ENCODE measurements at regions not wholly inside any gene's neighbourhood (a gene's known extent, or its start where the extent isn't known, plus 50 kb on each side); places are given as distances from the start of the nearest gene placed in this dataset.

DNA sequence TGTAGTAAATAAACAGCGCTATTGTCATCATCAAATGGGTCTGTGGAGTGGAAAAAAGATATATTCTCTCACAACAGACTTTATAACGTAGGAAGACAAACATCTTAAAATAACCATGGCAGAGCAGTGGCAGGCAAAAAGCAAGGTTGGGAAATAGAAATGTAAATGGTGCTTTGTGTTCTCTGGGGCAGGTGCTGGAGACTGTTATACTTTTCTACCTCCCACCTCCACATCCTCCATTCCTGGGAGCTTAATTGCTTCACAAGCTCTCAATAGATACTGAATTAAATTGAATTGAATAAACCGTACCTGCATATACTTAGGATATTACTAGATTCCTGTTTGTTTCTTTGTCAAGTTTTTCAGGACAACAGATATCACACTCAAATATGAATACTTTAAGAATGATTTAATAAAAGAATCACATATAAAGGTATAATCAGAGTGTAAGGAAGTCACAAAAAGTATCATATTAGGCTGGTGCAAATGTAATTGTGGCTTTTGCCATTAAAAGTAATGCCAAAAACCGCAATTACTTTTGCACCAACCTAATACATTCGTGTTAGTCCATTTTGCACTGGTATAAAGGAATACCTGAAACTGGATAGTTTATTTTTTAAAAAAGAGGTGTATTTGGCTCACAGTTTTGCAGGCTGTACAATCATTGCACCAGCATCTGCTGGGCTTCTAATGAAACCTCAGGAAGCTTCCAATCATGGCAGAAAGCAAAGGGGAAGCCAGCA, 367.3 kb downstream of the GRIA2 start:
- Histone ChIP-seq H3K9me3 (peaks cover 0 to 3% (median 0%) of the 10 kb centered on the region in 12 donors), H3K36me3 (no peaks in the 10 kb centered on the region), H3K27ac (no peak overlapping the region), H3K27me3 (no peaks in the 10 kb centered on the region), H3K4me3 (no peak overlapping the region), H3K4me1 (no peaks in the 10 kb centered on the region)
- no peak for TF ChIP-seq POLR2A (IDR thresholded peaks at IDR 0.05)
- TF ChIP-seq, protein P1, sequence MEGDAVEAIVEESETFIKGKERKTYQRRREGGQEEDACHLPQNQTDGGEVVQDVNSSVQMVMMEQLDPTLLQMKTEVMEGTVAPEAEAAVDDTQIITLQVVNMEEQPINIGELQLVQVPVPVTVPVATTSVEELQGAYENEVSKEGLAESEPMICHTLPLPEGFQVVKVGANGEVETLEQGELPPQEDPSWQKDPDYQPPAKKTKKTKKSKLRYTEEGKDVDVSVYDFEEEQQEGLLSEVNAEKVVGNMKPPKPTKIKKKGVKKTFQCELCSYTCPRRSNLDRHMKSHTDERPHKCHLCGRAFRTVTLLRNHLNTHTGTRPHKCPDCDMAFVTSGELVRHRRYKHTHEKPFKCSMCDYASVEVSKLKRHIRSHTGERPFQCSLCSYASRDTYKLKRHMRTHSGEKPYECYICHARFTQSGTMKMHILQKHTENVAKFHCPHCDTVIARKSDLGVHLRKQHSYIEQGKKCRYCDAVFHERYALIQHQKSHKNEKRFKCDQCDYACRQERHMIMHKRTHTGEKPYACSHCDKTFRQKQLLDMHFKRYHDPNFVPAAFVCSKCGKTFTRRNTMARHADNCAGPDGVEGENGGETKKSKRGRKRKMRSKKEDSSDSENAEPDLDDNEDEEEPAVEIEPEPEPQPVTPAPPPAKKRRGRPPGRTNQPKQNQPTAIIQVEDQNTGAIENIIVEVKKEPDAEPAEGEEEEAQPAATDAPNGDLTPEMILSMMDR (IDR thresholded peaks at IDR 0.05) = no peak
- WGBS, 4 donors = 84 to 87% (median 85%) methylated on average over 5 of the region's 5 CpGs
- ATAC-seq = no peak
- DNase-seq = no peak
- intact Hi-C loops (cut with DNase I) = no loop called here

- intact Hi-C loops (cut with DNase I) = no loop called here
- no peak for DNase-seq
- TF ChIP-seq POLR2A (IDR thresholded peaks at IDR 0.05) = no peak
- TF ChIP-seq, protein P1 (IDR thresholded peaks at IDR 0.05) = no peak
- 55 to 67% (median 57%) methylated on average over 2 of the region's 2 CpGs for WGBS, 4 donors
- no peak overlapping the region for H3K27ac ChIP-seq
- H3K27me3 ChIP-seq = no peaks in the 10 kb centered on the region
- H3K9me3 ChIP-seq = peaks cover 0 to 4% (median 0%) of the 10 kb centered on the region in 12 donors
- no peaks in the 10 kb centered on the region for H3K4me1 ChIP-seq
- H3K36me3 ChIP-seq = no peaks in the 10 kb centered on the region
- no peak overlapping the region for H3K4me3 ChIP-seq
- no peak for ATAC-seq
These were observed 361.6 kb downstream of the GRIA2 start for GRCh38 chr4:157582141-157582540.

GRCh38 chr4:157576671-157577217, 356.2 kb downstream of the GRIA2 start:
- no peaks in the 10 kb centered on the region for H3K27me3 ChIP-seq
- WGBS, 4 donors = 28 to 39% (median 35%) methylated on average over 4 of the region's 4 CpGs
- H3K4me1 ChIP-seq = no peaks in the 10 kb centered on the region
- no peaks in the 10 kb centered on the region for H3K36me3 ChIP-seq
- TF ChIP-seq, protein P1 (IDR thresholded peaks at IDR 0.05) = no peak
- no peak for TF ChIP-seq POLR2A (IDR thresholded peaks at IDR 0.05)
- intact Hi-C loops (cut with DNase I) = no loop called here
- ATAC-seq (no peak), DNase-seq (no peak)
- no peak overlapping the region for H3K27ac ChIP-seq
- H3K9me3 ChIP-seq = no peaks in the 10 kb centered on the region
- no peak overlapping the region for H3K4me3 ChIP-seq

GRCh38 chr4:157575339-157575738, 354.8 kb downstream of the GRIA2 start:
- Histone ChIP-seq H3K9me3 (no peaks in the 10 kb centered on the region), H3K27ac (no peak overlapping the region), H3K36me3 (no peaks in the 10 kb centered on the region), H3K27me3 (no peaks in the 10 kb centered on the region), H3K4me1 (no peaks in the 10 kb centered on the region), H3K4me3 (no peak overlapping the region)
- no peak for TF ChIP-seq POLR2A (IDR thresholded peaks at IDR 0.05)
- TF ChIP-seq, protein P1 (IDR thresholded peaks at IDR 0.05) = no peak
- 96 to 98% (median 96%) methylated on average over 6 to 8 of the region's 8 CpGs for WGBS, 4 donors
- ATAC-seq = no peak
- intact Hi-C loops (cut with DNase I) = no loop called here
- no peak for DNase-seq
